Activated CD4-positive, alpha-beta T cell treated with anti-CD3 and anti-CD28 coated beads, Interleukin-2, amount 50 U/mL, for 48 hours (primary cell): ENCODE measurements at regions not wholly inside any gene's neighbourhood (a gene's known extent, or its start where the extent isn't known, plus 50 kb on each side); places are given as distances from the start of the nearest gene placed in this dataset.

ENCODE experiments used
- DNase-seq, 2 experiments: peaks; one replicate each; pipeline ENCODE4 v3.0.0-alpha.2; 2020

DNA sequence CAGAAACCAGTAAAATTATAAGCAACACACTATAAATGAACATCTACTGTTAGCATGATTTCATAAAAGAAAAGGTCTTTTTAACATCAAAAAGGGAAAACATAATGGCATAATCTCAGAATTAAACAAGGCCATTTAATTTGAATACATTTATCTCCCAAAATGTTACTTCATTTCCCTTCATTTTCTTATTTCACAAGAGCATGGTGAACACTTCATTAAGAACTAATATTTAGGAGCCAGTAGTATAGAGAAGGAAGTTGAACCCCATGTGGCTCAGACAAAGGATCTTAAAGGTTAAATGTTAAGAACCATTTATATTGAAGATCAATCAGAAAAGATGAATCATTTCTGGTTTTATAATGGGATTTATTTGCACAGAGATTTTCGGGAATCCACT, 981.7 kb downstream of the TTLL7 start:
- DNase-seq, result no peak

DNA sequence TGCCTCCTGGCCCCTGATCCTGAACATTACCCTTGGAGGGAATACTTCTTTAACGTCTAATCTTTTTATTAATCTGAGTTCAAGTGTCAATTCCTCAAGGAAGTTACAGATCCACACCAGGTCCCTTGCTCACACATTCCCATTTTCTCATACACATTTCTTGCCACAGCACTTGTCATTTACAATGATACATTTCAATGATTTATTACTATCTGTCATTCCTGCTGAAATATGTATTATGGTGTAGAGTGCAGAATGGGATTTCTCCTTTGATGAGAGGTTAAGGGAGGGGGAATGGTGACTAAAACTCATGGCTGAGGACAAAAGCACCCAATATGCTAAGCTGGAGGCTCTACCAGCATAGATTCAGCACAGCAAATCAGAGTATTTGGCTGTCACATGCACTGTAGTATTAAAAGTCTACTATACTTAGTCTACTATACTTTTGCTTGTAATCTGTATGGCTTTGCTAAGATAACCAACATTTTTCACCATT, 982.5 kb downstream of the TTLL7 start:
- no peak for DNase-seq

DNA sequence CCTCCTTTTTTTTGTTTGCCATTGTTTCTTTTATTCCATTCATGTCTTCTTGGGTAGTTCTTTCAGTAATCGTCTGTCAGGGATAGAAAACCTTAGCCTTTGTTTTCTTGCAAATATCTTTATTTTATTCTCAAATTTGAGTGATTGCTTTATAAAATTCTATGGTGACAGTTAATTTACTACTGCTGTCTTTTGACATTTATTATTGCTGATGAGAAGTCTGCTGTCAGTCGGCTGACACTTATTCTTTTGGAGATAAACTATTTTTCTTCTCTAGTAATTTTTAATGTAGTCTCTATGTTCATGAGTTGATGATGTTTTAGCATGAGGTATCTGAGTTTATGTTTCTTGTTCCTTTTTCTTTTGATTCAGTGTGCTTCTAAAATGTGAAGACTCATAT, 983.8 kb downstream of the TTLL7 start:
- DNase-seq, result no peak

DNA sequence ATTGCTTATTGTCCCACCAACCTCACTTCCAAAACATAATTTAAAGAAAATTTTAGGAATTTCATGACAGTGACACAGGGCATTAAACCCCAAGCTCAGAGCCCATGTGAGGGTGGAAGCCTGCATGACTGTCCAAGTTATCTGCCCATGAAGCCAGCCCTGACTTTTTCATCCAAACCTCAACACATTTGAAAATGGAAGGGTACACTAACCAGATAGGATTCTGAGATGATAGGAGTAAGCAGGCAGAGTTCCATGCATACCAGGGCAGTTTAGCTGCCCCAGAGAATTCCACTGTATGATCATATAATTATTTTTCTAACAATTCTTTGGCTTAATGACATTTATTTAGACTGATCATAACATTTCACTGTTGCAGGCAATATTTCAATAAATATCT, 986.0 kb downstream of the TTLL7 start:
- no peak for DNase-seq

DNA sequence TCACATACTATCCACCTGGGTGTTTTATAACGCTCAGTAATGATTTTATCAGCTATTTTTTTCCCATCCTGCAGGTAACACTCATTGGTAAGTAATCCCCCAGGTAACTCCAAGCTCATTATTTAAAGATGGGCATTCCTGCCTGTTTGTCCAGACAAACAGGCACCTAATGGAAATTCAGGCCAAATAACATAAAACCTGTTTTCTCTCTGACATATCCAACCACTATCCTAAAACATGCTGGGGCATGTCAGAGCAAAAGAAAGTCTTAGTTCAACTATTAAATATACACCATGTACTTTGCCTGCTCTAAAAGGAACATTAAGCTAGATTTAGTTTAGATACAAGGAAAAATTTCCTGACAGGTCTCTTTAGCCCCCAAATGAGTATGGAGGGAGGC, 987.7 kb downstream of the TTLL7 start:
- no peak for DNase-seq

DNA sequence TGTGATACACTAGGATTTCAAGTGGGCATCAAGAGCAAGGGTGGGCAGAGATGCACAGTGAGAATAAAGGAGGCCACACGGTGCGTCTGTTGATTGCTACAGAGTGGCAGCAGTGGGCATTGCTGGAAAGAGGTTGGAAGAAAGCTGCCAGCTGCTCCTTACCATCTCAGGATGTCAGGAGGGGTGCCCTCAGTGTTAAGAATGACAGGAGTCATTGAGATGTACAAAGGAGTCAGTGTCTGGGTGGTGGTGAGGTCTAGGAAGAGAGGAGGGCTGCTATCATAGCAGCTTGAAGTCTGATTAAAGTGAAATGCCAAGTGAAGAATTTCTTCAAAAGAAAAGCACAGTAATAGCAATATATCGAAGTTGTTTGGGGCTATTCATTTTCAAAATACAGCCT, 992.7 kb downstream of the TTLL7 start:
- DNase-seq, result no peak

DNA sequence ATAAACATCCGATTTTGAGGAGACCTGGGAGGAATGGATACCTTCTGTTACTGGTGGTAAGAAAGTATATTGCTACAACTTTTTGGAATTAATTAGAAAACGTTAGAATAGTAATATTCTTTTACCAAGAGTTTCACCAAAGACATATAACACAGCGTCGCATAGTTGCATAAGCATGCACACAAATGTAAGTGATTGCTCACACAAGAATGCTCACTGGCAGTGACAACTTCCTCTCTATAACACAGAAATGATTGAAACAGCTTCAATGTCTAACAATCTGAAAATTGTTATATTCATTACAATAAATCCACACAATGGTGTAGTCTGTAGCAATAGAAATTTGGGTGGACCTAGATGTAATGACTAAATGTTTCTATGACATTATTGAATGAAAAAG, 998.6 kb downstream of the TTLL7 start:
- DNase-seq, result no peak

DNA sequence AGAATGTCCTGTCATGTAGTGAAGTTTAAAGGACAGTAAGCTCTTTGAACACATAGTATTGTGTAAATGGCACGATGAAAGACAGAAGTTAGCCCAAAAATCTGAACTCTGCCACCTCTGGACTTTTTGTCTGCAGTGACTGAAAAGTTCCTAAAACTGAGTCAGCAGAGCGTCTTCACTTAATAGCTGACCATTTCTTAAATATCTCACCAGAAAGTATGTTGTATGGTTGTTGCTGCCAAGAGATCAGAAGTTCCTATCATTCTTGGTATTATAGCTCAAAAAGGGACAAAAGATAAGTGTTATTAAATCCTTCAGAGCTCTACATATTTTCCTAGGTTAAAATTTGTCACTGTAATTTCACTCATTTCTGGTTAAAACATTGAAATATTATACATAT, 1003.0 kb downstream of the TTLL7 start:
- no peak for DNase-seq

DNA sequence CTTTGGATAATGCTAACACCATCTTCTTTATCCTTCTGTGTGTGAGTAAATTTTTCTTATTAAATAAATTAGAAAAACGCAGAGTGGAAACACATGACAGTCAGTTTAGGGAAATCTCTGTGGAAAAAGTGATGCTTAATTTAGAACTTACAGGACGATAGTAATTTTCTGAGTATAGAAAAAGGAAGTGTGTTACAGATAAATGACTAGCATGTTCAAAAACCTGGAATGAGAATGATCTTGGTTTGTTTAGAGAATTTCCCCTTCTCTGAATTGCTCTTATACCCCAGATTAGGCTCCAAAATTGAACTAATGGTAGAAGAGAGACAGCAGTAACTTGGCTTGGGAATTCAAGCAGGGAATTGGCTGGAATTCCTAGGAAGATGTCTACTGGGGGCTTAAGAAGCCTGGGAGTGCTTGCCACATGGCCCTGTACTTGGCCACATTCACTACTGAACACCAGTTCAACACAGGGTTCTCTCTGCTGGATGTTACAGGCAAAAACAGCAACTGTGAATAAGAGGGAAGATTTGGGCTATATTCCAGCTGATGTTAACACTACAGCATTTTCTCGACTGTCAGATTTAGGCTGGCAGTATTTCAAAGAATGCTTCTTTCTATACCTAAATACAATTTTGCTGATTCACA, 1004.2 kb downstream of the TTLL7 start:
- DNase-seq, result no peak

DNA sequence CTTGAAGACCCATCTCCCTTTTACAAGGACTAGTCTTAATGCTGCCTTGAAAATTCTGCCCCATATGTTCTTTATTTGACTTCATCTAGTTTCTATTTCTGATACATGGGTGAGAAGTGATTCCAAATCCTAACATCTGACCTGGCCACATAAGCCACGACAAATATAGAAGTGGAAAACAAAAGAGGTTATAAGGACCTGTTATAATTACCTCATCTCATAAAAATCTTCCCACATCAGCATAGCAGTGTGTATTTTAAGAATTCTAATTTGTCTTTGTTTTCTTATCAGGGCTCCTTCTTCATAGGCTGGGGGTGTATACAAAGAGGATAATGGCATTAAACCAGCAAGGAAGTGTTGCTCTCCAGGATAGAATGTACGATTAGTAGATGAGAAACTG, 1007.4 kb downstream of the TTLL7 start:
- no peak for DNase-seq

DNA sequence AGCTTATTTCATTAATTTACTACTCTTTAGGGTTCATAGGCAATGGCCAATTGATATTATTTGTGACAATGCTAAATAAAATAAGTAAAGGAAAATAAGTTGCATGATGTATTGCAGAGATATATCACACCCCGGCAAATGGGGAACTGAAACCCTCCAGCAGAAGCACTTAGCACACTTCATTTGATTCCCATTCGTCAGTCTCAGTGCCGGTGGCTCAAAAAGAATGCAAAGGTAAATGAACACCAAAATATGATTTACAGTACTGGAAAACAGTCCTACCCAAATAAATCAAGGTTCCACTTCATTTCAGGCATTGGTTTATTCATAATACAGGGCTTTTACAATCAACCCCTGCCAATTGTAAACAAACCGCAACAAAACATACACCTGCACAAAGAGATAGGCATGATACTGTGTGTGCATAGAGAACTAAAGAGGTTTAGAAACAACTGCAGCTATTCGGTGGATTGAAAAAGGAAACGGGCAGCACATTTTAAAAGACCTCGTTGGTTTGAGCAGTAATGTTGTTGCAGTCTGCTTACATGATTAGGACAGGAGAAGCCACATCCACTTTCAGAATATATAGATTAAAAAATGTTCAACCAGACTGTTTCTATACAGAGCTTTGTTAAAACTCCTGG, 1019.2 kb downstream of the TTLL7 start:
- no peak for DNase-seq

DNA sequence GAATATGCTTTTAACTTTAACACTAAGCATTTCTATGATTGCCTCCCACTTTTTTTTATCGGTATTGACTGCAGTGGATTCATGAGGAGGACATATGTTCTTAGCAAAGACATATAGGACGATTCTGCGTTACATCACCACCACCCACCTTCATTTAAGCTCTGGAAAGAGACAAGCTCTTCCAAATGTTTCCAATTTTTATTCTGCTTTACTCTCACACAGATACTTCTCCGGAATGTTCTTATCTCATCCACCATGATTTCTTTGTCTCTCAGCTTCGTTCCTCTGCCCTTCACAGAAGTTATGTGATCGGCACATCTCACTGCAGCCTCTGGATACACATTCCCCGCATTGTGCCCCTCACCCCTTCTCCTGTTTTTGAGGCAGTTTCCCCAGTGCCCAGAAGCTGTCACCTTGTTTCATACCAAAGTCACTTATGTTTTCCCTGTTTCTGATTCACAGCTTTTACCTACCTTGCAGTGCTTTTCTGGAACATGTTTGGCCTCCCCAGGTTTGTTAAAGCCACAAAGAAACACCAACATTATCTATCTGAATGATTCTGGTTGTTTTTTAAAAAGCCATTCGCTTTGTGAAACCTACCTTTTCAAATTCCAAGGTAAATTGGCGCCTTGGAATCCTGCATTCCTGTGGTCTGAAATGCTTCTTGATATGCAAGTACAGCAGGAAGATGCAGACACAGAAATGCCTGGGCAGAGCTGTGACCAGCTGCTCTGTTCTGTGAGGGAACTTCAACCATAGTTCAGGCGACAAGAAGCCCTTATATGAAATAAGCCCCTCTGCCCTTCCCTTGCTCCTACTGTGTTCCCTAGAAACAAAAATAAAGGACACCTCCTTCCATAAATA, 1020.2 kb downstream of the TTLL7 start:
- DNase-seq, result no peak

DNA sequence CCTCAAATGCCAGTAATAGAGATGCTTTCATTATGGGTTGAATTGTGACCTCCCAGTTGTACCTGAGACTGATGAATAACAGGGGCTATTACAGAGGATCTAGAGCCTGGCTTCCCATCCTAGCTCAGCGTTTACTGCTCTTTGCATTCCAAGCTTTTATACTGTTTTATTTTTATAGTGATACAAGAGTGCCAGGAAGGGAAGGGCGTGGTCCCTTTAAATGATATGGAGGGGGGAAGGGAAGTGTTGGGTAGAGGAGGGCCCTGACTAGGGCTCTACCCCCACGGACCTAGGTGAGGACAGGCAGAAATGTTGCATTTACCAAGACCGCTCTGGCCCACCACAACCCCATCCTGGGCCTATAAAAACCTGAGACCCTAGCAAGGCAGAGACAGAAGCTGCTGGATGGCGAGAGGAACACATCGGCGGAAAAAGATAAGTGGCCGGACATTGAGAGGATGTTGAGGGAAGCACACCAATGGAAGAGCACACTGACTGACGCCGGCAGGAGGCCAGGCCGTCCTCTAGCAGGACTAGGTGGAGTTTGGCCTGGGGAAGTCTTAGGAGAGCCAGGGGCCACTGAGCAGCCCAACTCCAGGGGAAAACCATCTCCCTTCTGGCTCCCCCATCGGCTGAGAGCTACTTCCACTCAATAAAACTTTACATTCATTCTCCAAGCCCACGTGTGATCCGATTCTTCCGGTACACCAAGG, 1025.9 kb downstream of the TTLL7 start:
- no peak for DNase-seq

DNA sequence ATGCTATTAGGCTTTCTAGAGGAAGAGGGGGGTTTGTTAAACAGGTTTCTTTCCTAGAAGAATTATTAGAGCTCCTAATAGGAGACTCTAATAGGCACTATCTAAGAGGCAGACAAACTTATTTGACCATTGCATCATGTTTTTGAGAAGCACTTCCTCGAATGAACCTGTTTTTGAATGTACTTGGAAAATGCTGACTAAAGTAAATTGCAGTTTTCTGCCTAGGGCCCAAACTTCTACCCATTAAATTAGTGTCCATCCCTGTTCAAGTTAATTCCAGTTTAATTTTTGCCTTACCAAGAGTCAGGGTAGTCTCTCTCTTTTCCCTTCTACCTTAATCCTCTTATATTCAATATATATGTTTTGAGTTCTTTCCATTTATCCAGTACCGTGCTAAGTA, 1029.6 kb downstream of the TTLL7 start:
- no peak for DNase-seq

DNA sequence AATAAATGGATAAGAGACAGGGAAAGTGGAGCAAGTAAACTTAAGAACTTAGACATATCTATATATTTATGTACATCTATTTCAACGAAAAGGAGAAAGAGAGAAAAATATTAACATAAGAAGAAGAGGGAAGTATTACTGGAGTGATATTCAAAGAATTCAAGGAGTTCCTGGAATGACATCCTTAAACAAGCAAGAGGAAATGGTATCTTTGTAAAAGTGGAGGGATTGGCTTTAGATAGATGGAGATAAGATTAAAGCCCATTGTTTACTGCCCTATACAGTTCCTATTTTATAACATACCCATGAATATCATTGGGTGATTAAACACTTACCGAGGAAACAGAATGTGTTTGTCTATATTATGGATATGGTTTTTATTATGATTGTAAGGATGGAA, 1036.3 kb downstream of the TTLL7 start:
- no peak for DNase-seq

DNA sequence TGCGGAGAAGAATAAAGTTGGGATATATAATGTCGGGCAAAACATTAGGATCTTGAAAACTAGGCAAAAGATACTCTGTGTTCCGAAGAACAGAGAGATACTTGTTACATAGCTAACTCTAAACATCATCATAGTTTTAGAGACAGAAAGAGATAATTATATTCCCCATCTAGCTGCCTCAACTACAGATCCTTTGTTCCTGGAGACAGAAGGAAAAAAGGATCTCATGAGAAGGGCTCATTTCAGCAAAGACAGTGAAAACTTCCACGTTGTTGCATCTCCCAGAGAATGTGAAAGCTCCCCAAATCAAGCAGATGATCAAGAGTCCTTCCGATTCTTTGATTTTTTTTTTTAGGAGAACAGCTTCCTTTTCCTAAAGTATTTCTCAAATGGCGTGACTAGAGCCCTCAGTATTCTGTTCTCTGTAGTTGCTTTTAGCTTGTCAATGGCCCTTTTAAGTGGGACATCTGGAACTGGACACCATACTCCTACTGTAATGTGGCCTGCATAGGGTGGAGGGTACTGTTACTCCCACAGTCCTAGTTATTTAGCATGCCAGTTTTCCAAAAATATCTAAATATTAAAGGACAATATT, 1048.2 kb downstream of the TTLL7 start:
- no peak for DNase-seq

DNA sequence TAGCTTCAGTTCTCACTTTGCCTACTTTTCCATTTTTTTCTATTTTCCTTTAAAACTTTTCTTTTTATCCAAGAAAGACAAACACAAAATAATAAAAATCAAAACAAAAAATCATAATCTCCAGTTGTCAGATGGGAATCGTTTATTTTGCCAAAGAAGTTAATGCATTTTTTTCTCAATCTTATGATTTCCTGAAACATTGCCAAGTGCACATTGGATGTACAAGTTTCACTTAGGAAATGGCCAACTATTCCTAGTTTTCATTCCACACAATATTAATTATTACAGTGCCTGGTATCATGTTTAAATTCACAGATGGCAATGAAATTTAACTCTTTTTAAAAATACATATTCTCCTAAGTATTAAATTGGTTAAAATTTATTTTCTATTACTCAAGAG, 1050.5 kb downstream of the TTLL7 start:
- no peak for DNase-seq

DNA sequence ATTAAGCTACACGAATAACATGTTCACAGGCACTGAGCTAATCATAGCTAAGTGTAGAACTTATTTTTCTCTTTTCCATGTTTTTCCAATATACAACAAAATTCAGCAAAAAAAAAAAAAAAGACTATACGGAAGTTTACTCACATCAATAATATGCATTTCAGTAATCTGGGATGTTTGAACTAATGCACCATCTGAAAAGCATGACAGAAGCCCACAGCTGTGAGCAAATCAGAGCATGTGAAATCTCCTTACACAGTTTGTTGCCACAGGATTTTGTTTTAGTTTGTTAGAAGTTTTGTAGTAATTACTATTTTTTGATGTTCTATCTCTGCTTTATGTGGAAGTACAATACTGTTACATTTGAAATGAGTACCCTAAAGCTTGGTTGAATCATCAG, 1051.7 kb downstream of the TTLL7 start:
- DNase-seq, result no peak

DNA sequence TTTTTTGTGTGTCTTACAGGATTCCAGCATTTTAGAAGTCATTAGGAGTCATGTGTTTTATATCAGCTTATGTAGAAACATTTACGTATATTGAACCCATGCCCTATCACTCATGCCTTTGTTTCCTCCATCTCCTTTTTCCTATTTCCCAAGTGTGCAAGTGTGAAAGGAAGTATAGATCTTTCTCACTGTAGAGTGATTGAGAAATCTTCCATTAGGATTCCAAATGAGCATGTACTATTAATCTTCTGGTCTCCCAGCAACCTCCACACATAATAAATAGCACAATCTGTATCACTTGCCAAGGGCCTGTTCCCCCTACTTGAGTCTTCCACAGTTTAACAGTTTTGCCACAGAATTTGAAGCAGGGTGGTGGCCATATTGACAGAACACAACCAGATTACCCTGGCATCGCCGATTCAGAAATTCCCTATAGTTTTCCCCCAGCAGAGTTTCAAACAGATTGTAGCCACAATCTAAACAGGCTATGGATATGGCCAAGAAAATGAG, 1052.8 kb downstream of the TTLL7 start:
- no peak for DNase-seq

DNA sequence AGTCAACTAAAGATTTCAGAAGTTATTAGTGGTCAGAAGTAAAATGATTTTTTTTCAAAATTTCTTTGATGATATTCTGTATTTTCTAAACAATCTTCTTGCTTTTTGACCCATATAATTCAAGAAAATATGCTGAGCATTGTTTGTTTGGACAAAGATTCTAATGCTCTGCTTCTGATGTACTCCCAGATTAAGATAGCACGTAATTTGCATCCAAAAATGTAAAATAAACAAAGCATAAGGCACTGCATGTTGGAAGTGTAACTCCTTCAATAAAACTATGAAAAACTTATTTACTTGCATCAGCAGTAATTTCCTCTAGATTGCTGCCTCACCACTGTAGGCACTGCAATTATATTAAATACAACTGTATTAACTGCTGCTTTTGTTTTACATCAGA, 1054.1 kb downstream of the TTLL7 start:
- DNase-seq, result no peak

DNA sequence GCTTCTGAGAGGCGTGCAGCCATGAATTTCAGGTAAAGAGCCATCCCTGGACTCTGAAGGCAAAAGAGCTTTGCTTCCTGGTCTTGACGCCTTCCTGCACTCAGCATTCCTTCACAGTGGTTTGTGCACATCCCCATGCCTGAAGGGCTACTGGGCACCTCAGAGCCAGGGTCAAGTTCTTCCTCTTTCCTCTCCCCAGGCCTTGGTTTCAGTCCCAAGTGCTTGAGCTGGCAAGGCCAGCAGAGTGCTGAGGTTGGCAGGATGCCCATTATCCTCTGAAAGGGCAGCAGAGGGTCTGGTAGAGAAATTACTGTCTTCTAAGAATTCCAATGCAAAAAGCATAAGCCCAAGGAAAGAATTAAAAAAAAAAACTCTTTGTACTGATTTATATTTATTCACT, 1064.9 kb downstream of the TTLL7 start:
- no peak for DNase-seq

DNA sequence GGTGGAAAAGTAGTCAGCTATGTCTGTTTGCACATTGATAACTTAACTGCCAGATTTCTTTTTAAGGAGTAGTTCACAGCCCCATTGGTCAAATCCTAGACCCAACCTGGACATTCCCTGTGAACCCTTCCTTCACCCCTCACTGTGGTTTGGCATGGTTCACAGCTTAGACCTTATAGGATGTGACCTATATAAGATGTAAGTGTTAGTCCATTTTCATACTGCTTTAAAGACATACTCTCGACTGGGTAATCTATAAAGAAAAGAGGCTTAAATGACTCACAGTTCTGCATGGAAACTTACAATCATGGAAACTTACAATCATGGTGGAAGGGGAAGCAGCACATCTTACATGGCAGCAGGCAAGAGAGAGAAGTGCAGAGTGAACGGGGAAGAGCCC, 1066.2 kb downstream of the TTLL7 start:
- DNase-seq, result no peak

DNA sequence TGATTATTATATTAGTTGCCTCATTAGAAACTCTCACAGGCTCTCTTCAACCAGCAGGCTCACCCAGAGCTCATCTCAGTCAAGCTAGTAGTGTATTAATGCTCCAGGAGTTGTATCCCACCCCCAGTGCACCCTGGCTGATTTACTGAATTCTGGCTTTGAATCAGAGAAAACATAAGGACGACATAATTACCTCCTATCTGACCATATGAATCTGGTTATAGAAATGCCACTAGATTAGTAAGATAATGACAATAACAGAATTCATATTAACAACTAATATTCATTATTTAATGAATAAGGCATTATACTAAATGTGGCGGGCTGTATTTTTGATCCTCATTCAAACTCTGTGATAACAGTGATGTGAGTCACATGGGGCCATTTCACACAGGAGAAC, 1066.7 kb downstream of the TTLL7 start:
- DNase-seq, result no peak
